AG04450 (cell line): ENCODE measurements at regions not wholly inside any gene's neighbourhood (a gene's known extent, or its start where the extent isn't known, plus 50 kb on each side); places are given as distances from the start of the nearest gene placed in this dataset.
"Not testable (repeated sequence)": the region's sequence is repeated elsewhere in the genome, so short reads cannot be mapped to it uniquely, and the experiment has no call there.

Source experiments
- CTCF ChIA-PET: fragments of 300-600, 350-600 bp; formaldehyde crosslinking; extraction: SDS; loops from one replicate; lab custom pipeline; 2022; ENCODE audit warnings: antibody characterized with exemption, inconsistent platforms; lab: Charles Lee
- POLR2A ChIA-PET: fragments of 350-600 bp; formaldehyde crosslinking; extraction: SDS; loops from one replicate; lab custom pipeline; 2021; ENCODE audit warnings: antibody characterized with exemption, inconsistent platforms; lab: Yijun Ruan, JAX
- DNase-seq: peaks from one replicate; pipeline ENCODE4 v3.0.0-alpha.2; 2011; ENCODE audit warnings: low read depth, low spot score
- H3K27ac ChIP-seq: one replicate; pipeline ENCODE4 v1.5.1; 2012; ENCODE audit warnings: low read depth, low read length, control low read depth
- H3K27me3 ChIP-seq: one replicate; pipeline ENCODE4 v1.6.0; 2012; ENCODE audit warnings: low read length; ENCODE audit not compliant: control insufficient read depth, insufficient read depth
- H3K4me3 ChIP-seq: 2 replicates; pipeline ENCODE4 v1.5.1; 2011; ENCODE audit warnings: mild to moderate bottlenecking, low read depth, low read length, control low read depth
- H3K9me3 ChIP-seq: 2 replicates; pipeline ENCODE4 v1.5.1; 2012; ENCODE audit warnings: low read length; ENCODE audit not compliant: control insufficient read depth, insufficient read depth
- CTCF ChIP-seq: IDR thresholded peaks from 2 replicates; pipeline ENCODE4 v1.5.1; 2011; ENCODE audit warnings: low read depth, low read length, control low read depth, inconsistent platforms

- H3K9me3 ChIP-seq, POLR2A ChIA-PET, DNase-seq, H3K27ac ChIP-seq, H3K4me3 ChIP-seq, CTCF ChIA-PET: not testable (repeated sequence)
- peaks cover 18% of the 10 kb centered on the region for H3K27me3 ChIP-seq
Observed at GRCh38 chr10:22467393-22467792, 122.1 kb downstream of the SPAG6 start.

GRCh38 chr10:22468570-22469320, 123.4 kb downstream of the SPAG6 start:
- ChIA-PET POLR2A (no interaction called here), CTCF (no interaction called here)
- Histone ChIP-seq H3K9me3 (no peaks in the 10 kb centered on the region), H3K27me3 (peaks cover 17% of the 10 kb centered on the region), H3K4me3 (no peak overlapping the region), H3K27ac (no peak overlapping the region)
- DNase-seq, result no peak
- no peak for TF ChIP-seq CTCF

GRCh38 chr10:22473044-22473443, 127.7 kb downstream of the SPAG6 start:
- no peak for TF ChIP-seq CTCF
- peaks cover 45% of the 10 kb centered on the region for H3K27me3 ChIP-seq
- ChIA-PET POLR2A (no interaction called here), CTCF (no interaction called here)
- no peak overlapping the region for H3K27ac ChIP-seq
- H3K4me3 ChIP-seq, result no peak overlapping the region
- no peak for DNase-seq
- peaks cover 9% of the 10 kb centered on the region; the same call in 1 of the 2 replicates for H3K9me3 ChIP-seq

GRCh38 chr10:22473459-22473858, 128.2 kb downstream of the SPAG6 start:
- H3K4me3 ChIP-seq, result no peak overlapping the region
- CTCF ChIA-PET, result no interaction called here
- no peak for TF ChIP-seq CTCF
- peaks cover 49% of the 10 kb centered on the region for H3K27me3 ChIP-seq
- no peak for DNase-seq
- H3K9me3 ChIP-seq, result peaks cover 9% of the 10 kb centered on the region; the same call in 1 of the 2 replicates
- H3K27ac ChIP-seq, result no peak overlapping the region
- POLR2A ChIA-PET, result no interaction called here

GRCh38 chr10:22475651-22476600, 130.6 kb downstream of the SPAG6 start:
- no peak for TF ChIP-seq CTCF
- Histone ChIP-seq H3K27me3 (peaks cover 71% of the 10 kb centered on the region), H3K27ac (no peak overlapping the region), H3K9me3 (peaks cover 9% of the 10 kb centered on the region; the same call in 1 of the 2 replicates), H3K4me3 (peak overlapping the region; percentile 37)
- no peak for DNase-seq
- CTCF ChIA-PET, result no interaction called here
- POLR2A ChIA-PET, result no interaction called here
